IPS DF 4.7 (cell line): ENCODE measurements at regions not wholly inside any gene's neighbourhood (a gene's known extent, or its start where the extent isn't known, plus 50 kb on each side); places are given as distances from the start of the nearest gene placed in this dataset.
A peak's percentile ranks its signal among the peaks of the same experiment; 100 is the strongest.
"Not testable (repeated sequence)": the region's sequence is repeated elsewhere in the genome, so short reads cannot be mapped to it uniquely, and the experiment has no call there.

Source experiments
- DNase-seq: peaks from one replicate; pipeline ENCODE4 v3.0.0-alpha.2; 2013; ENCODE audit warnings: low spot score; ENCODE audit errors: extremely low read depth

- no peak for DNase-seq
These were observed 80.4 kb upstream of the ZCCHC2 start for GRCh38 chr18:62442391-62442790.

GRCh38 chr18:62445386-62445917 lies 77.4 kb upstream of the ZCCHC2 start:
- DNase-seq: no peak

GRCh38 chr18:62446511-62446910 lies 76.3 kb upstream of the ZCCHC2 start:
- DNase-seq: no peak

GRCh38 chr18:62447652-62448051 lies 75.2 kb upstream of the ZCCHC2 start:
- DNase-seq: no peak

- DNase-seq: no peak
These were observed 74.4 kb upstream of the ZCCHC2 start for GRCh38 chr18:62448426-62448825.

GRCh38 chr18:62449490-62450104 lies 73.2 kb upstream of the ZCCHC2 start:
- no peak for DNase-seq

- DNase-seq: no peak
These were observed 72.7 kb upstream of the ZCCHC2 start for GRCh38 chr18:62450175-62450545.

GRCh38 chr18:62450546-62451410 lies 72.0 kb upstream of the ZCCHC2 start:
- no peak for DNase-seq

GRCh38 chr18:62452280-62452831 lies 70.5 kb upstream of the ZCCHC2 start:
- DNase-seq: no peak

GRCh38 chr18:62453864-62454263 lies 69.0 kb upstream of the ZCCHC2 start:
- no peak for DNase-seq

- no peak for DNase-seq
These were observed 68.3 kb upstream of the ZCCHC2 start for GRCh38 chr18:62454527-62454926.

GRCh38 chr18:62455222-62455621 lies 67.6 kb upstream of the ZCCHC2 start:
- no peak for DNase-seq

GRCh38 chr18:62457877-62458276 lies 64.9 kb upstream of the ZCCHC2 start:
- DNase-seq: peak; percentile 11

GRCh38 chr18:62458346-62458745 lies 64.5 kb upstream of the ZCCHC2 start:
- DNase-seq: no peak

- DNase-seq: no peak
These were observed 63.7 kb upstream of the ZCCHC2 start for GRCh38 chr18:62458868-62459716.

GRCh38 chr18:62460851-62461300 lies 61.9 kb upstream of the ZCCHC2 start:
- DNase-seq: no peak

- no peak for DNase-seq
These were observed 61.2 kb upstream of the ZCCHC2 start for GRCh38 chr18:62461591-62461990.

GRCh38 chr18:62464266-62464665 lies 58.6 kb upstream of the ZCCHC2 start:
- no peak for DNase-seq

- DNase-seq: not testable (repeated sequence)
These were observed 53.7 kb upstream of the ZCCHC2 start for GRCh38 chr18:62469131-62469530.
